GM12872 (cell line): ENCODE measurements at regions not wholly inside any gene's neighbourhood (a gene's known extent, or its start where the extent isn't known, plus 50 kb on each side); places are given as distances from the start of the nearest gene placed in this dataset.

ENCODE experiments used
- CTCF ChIP-seq: IDR thresholded peaks from 3 replicates; pipeline ENCODE4 v1.5.1; 2011; ENCODE audit warnings: low read depth, mild to moderate bottlenecking, low read length, moderate library complexity; ENCODE audit not compliant: insufficient read depth

DNA sequence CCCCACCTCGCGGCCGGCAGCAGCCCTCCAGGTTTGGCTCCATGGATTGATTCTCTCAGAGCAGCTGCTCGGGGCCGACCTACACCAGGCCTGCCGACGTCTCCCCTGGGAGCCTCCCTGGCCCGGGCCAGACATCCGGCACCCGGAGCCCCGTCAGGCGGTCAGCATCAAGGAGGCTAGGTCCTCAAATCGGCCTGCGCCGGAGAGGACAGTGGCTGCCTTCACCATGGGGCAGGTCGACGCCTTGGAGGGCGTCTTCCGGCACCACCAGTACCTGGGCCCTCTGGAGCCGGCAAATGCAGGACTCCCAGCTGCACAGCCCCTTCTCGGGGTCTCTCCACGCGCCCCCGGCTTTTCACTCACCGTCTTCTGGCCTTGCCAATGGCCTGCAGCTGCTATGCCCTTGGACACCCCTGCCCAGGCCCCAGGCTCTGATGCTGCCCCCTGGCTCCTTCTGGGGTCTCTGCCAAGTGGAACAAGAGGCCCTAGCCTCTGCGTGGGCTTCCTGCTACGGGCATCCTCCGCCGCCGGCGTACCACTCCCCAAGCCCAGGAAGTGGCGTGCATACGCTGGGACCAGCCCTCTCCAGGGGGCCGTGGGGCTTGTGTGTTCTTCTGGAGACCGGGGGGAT lies 341.8 kb downstream of the MAGEB5 start:
- TF ChIP-seq CTCF: no peak

- TF ChIP-seq CTCF: no peak
These were observed 306.5 kb downstream of the MAGEB5 start for GRCh38 chrX:26522501-26522900.

GRCh38 chrX:26511589-26512363 lies 295.8 kb downstream of the MAGEB5 start:
- TF ChIP-seq CTCF: no peak

DNA sequence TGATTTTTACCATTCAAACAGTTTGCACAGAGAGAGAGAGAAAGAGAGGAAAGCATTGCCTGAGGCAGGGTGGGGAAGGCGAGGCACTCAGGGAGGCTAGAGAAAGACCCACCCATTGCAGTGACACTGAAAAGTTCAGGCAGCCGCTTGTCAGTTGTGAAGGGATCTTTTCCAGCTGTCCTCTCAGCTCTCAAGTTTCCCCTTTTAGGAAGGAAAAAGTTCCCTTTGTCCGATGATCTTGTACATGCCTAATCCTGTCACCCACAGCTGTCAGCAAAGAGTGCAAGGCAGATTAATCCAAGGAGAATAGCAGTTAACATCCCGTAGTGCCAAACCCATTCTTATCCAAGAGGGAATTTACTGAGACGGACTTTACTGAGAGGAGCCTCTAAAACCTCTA lies 255.0 kb downstream of the MAGEB5 start:
- no peak for TF ChIP-seq CTCF

- TF ChIP-seq CTCF: no peak
These were observed 250.4 kb downstream of the MAGEB5 start for GRCh38 chrX:26466387-26466786.

- no peak for TF ChIP-seq CTCF
These were observed 229.3 kb downstream of the MAGEB5 start for GRCh38 chrX:26445288-26445687.

- no peak for TF ChIP-seq CTCF
These were observed 226.4 kb downstream of the MAGEB5 start for GRCh38 chrX:26442340-26442739.
